HL-60 (cell line): ENCODE measurements at regions not wholly inside any gene's neighbourhood (a gene's known extent, or its start where the extent isn't known, plus 50 kb on each side); places are given as distances from the start of the nearest gene placed in this dataset.

Source experiments
- CTCF ChIP-seq: IDR thresholded peaks from one replicate; pipeline ENCODE4 v1.5.1; 2011; ENCODE audit warnings: low read length, control low read depth, inconsistent platforms; ENCODE audit not compliant: insufficient read depth
- GABPA ChIP-seq: IDR thresholded peaks from 2 replicates; pipeline ENCODE4 v1.6.1; 2012; ENCODE audit warnings: low read depth
- POLR2AphosphoS5 ChIP-seq: IDR thresholded peaks from 2 replicates; pipeline ENCODE4 v1.6.1; 2012; ENCODE audit warnings: low read depth

GRCh38 chr4:17197070-17197469 lies 298.6 kb upstream of the LDB2 start:
- no peak for TF ChIP-seq CTCF
- no peak for TF ChIP-seq GABPA
- no peak for TF ChIP-seq POLR2AphosphoS5
